ENCODE measurements at regions not wholly inside any gene's neighbourhood (a gene's known extent, or its start where the extent isn't known, plus 50 kb on each side); places are given as distances from the start of the nearest gene placed in this dataset.

- TF ChIP-seq CTCF (IDR thresholded peaks at IDR 0.05) = no peak
- no peak for TF ChIP-seq EZH2 (IDR thresholded peaks at IDR 0.05; ENCODE audit: borderline replicate concordance, insufficient read depth, low read depth, low read length, poor library complexity, severe bottlenecking)
Observed at GRCh38 chr4:38290914-38291313, 330.7 kb downstream of the PTTG2 start.

All from B cell (primary cell).